Hepatic stellate cell (primary cell): ENCODE measurements at regions not wholly inside any gene's neighbourhood (a gene's known extent, or its start where the extent isn't known, plus 50 kb on each side); places are given as distances from the start of the nearest gene placed in this dataset.
"Not testable (repeated sequence)": the region's sequence is repeated elsewhere in the genome, so short reads cannot be mapped to it uniquely, and the experiment has no call there.

ENCODE experiments used
- DNase-seq: peaks from one replicate; pipeline ENCODE4 v3.0.0; 2011; ENCODE audit warnings: low spot score

GRCh38 chr4:148649652-148650331, 207.6 kb upstream of the NR3C2 start:
- peak; percentile 6 for DNase-seq

- no peak for DNase-seq
These were observed 201.6 kb upstream of the NR3C2 start for GRCh38 chr4:148643851-148644250.

DNA sequence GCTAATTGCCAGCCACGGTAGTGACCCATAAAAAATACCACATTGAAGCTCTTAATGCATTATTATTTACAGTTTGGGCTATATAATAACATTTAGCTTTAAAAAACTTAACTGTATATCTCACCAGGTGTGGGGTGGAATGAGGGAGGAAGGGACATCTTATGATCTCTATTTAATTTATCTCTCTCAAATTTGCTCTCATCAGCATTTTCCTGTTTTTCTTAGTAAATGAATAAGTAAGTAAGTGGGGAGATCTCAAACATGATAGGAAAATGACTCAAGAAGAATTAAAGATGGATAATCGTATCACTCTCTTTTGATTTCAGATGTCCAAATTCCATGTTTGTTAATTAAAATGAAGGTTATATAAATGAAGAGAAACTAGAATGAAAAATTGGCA, 200.7 kb upstream of the NR3C2 start:
- no peak for DNase-seq

DNA sequence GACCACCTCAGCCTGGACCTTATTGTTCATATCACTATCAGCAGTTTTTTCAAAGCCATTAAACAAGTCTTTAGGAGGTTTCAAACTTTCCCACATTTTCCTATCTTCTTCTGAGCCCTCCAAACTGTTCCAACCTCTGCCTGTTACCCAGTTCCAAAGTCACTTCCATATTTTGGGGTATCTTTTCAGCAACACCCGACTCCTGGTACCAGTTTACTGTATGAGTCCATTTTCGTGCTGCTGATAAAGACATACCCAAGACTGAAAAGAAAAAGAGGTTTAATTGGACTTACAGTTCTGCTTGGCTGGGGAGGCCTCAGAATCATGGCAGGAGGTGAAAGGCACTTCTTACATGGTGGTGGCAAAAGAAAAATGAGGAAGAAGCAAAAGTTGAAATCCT, 195.9 kb upstream of the NR3C2 start:
- not testable (repeated sequence) for DNase-seq

DNA sequence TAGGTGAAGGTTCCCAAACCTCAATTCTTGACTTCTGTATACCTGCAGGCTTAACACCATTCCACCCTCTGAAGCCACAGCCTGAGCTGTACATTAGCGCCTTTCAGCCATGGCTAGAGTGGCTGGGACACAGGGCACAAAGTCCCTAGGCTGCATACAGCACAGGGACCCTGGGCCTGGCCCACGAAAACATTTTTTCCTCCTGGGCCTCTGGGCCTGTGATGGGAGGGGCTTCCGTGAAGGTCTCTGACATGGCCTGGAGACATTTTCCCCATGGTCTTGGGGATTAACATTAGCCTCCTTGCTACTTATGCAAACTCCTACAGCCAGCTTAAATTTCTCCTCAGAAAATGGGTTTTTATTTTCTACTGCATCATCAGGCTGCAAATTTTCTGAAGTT, 195.2 kb upstream of the NR3C2 start:
- not testable (repeated sequence) for DNase-seq

- DNase-seq: peak; percentile 12
These were observed 192.3 kb upstream of the NR3C2 start for GRCh38 chr4:148634476-148634875.

DNA sequence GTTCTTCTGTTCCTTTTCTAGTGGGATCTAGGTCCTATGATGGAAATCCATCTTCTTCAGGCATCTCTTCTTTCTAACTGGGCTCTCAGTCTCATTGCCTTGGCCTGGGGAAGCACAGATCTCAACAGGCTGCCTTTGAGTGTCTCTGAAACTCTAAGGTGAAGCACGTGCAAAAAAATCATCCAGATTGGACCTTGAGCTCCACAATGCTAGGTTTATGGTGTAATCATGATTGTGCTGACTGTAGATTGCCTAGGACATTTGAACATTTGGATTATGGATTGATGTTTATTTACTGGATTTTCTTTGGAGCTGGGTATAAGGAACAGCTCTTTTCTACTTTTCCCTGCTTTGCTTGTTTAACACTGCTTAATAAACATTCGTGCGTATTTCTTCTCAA, 191.5 kb upstream of the NR3C2 start:
- DNase-seq: no peak

DNA sequence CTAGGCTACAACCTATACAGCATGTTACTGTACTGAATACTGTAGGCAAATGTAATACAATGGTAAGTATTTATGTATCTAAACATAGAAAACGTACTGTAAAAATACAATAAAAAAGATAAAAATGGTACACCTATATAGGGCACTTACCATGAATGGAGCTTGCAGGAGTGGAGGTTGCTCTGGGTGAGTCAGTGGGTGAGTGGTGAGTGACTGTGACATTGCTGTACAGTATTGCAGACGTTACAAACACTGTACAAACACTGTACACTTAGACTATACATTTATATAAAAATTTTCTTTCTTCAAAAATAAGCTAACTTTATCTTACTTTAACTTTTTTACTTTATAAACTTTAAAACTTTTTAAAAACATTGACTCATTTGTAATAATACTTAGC, 190.3 kb upstream of the NR3C2 start:
- DNase-seq: no peak

GRCh38 chr4:148630051-148630450, 187.8 kb upstream of the NR3C2 start:
- DNase-seq: no peak

DNA sequence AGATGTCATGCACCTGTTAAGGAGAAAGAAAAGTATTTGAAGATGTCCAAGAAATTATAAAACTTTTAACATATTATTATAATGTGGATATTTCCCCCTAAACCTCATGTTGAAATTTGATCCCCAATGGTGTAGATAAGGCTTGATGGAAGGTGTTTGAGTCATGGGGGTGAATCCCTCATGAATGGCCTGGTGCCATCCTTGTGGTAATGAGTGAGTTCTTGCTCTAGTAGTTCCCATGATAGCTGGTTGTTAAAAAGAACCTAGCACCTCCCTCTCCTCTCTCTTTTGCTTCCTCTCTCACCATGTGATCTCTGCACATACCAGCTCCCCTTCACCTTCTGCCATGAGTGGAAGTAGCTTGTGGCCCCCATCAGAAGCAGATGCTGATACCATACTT, 176.6 kb upstream of the NR3C2 start:
- no peak for DNase-seq

GRCh38 chr4:148608968-148609367, 166.8 kb upstream of the NR3C2 start:
- DNase-seq: no peak

GRCh38 chr4:148598418-148599207, 156.4 kb upstream of the NR3C2 start:
- not testable (repeated sequence) for DNase-seq

DNA sequence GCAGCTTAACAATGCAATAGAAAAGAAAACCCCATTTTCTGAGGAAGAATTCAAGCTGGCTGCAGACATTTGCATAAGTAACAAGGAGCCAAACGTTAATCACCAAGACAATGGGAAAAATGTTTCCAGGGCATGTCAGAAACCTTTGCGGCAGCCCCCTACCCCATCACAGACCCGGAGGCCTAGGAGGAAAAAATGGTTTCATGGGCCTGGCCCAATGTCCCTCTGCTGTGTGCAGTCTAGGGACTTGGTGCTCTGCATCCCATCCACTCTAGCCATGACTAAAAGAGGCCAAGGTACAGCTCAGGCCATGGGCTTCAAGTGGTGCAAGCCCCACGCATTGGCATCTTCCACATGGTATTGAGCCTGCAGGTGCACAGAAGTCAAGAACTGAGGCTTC, 147.0 kb upstream of the NR3C2 start:
- no peak for DNase-seq

- DNase-seq: no peak
These were observed 133.4 kb upstream of the NR3C2 start for GRCh38 chr4:148575577-148575976.

- DNase-seq: no peak
These were observed 132.7 kb upstream of the NR3C2 start for GRCh38 chr4:148574911-148575310.

GRCh38 chr4:148574502-148574901, 132.3 kb upstream of the NR3C2 start:
- peak; percentile 39 for DNase-seq

DNA sequence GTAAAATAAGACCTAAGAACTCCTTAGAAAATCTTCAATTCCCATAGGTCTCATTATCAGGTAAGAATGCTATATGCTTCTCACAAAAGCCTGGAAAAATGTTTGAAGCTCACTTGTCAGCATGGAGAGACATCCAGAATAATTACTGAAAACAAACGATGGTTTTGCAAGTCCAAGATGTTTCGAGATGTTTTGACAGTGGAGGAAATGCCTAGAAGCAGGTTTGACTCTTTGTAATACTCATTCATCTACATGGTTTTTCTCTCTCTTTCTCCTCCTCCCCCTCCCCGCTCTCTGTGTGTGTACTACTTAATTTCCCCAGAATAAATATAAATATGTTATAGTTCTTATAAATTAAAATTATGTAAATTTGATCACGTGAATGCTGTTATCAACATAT, 131.9 kb upstream of the NR3C2 start:
- no peak for DNase-seq

GRCh38 chr4:148573296-148573695, 131.1 kb upstream of the NR3C2 start:
- no peak for DNase-seq

DNA sequence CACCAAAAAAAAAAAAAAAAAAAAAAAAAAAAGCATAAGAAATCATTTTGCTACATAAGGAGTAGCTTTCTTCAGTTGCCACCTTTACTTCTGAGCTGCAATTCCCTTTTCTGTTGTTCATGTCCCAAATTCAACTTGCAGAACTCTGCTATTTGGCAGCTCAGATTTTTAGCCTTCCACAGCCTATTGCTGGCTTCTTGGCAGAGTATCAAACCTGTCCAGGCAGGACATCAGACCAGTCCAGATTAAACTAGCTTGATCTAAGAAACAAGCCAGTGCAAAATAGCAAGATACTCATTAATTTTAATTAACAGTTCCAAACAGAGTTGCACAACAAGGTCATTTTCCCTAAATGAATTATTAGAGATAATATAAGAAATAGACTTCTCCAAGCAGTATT, 123.6 kb upstream of the NR3C2 start:
- DNase-seq: no peak

DNA sequence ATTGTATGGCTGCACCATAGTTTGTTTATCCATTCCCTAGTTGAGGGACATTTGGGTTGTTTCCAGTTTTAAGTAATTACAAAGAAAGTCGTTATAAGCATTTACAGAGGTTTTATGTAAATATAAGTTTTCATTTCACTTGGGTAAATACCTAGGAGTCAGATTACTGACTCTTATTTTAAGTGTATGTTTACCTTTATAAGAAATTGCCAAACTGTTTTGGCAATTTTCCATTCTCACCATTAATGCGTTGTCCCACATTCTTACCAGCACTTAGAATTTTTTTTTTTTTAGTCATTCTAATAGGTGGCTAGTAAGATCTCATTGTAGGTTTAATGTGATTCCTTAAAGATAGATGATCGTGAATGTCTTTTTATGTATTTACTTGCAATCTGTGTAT, 121.5 kb upstream of the NR3C2 start:
- DNase-seq: no peak

DNA sequence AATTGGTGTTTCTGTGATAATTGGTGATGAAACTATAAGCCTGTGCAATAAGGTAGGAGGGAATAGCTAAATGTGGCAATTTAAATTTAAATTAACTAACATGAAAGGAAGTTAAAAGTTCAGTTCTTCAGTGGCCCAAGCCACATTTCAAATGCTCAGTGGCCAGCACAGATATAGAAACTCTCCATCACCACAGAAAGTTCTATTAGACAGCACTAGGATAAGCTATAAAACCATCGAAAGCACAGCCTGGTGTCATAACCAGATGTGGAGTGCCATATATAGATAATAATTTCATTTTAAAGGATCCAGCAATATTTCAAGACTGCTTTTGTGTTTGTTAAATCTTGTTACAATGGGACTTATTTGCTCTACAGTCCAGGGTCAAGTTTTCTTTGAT, 119.3 kb upstream of the NR3C2 start:
- DNase-seq: no peak

- no peak for DNase-seq
These were observed 115.6 kb upstream of the NR3C2 start for GRCh38 chr4:148557793-148558192.

DNA sequence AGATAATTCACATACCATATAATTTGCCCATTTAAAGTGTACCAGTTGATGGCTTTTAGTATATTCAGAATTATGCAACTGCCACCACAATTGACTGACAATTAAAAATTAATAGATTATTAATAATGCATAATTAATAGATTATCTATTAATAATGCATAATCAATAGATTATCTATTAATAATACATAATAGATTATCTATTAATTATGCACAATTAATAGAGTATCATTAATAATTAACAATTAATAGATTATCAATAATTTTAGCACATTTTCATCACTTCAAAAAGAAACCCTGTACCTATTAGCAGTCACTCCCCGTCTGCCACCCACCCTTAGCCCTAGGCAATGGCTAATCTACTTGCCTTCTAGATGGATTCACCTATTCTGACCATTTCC, 108.6 kb upstream of the NR3C2 start:
- no peak for DNase-seq
